Cardiac septum (tissue), 1 donor: ENCODE measurements at regions not wholly inside any gene's neighbourhood (a gene's known extent, or its start where the extent isn't known, plus 50 kb on each side); places are given as distances from the start of the nearest gene placed in this dataset.

Experiments used
- DNase-seq: peaks from one replicate; pipeline ENCODE4 v3.0.0-alpha.2; 2020; ENCODE audit warnings: low spot score
- intact Hi-C: fragments of 100-400 bp; cut with DNase I; formaldehyde crosslinking; loops from one replicate; pipeline ENCODE4 v1.14.0; 2022
- donor health status: DM: no; HTN: no; CAD: no.

DNA sequence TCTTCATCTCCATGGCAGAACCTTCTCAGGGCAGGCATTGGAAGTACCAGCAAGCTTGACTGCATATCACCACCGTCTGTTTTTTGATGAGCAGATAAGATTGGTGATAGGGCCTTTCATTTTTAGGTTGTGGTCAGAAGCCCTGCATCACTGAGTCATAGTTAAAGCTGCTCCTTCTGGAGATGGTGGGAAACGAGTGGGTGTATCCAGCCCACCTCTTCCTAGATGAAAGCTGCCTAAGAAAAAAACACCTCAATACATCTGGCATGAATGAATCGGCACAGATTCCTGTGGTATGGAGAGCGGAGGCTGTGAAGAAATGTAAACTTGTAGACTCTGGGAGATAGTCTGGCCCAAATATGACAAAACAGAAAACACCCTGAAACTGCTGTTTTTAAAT, 248.7 kb upstream of the EGLN3 start:
- intact Hi-C loops, result no loop called here
- no peak for DNase-seq

DNA sequence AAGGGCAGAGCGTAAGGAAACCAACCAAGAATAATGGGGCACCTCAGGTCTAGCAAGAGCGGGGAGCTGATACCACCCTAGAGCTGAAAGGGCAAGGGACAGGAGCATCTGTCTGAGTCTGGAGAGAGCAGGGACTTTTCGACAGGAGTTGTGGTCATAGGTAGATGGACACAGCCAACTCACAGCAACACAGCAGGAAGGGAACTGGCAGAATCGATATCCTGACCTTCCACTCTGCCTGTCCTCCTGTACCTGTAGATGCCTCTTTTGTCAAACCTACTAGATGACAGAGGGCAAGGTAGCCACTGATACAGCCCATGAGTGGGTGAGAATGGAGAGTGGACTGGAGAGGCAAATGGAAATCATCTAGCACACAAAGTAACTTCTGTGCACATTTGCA, 247.2 kb upstream of the EGLN3 start:
- intact Hi-C loops, result no loop called here
- DNase-seq, result no peak

DNA sequence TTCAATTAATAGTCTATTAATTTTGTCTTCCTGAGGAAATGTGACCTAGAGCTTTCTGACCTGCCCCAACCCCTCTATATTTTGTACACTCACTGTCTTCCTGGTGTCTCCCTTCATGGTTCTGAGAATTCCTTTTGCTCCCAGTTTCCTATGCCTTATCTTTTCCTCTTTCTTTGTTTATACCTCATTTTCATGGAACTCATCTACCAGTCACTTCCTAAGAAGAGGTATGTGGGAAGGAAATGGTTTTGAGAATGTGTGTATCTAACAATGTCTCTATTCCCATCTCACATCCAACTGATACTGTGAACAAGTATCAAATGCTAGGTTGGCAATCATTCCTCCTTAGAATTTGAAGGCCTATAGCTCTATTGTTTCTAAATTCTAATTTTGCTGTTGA, 245.1 kb upstream of the EGLN3 start:
- intact Hi-C loops, result no loop called here

DNA sequence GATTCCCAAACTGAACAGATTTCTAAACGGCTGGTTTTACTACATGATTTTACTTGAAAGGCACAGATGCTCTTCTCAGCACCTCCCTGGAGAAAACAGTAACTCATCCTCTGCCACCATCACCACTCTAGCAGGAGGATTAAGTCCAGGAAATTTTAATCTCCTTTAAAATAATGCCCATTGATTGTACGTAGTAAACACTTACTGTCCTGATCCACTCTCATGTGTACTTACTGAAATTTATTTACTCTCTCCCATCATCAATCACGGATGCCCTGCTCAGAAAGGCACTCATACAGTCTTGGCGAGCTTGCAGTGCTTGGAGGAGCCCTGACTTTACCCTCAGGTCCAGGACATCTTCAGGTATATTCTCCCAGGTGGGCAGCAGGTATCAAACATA, 239.8 kb upstream of the EGLN3 start:
- intact Hi-C loops, result no loop called here

More for the DNA sequence above, 245.1 kb upstream of the EGLN3 start:
- DNase-seq, result no peak

DNA sequence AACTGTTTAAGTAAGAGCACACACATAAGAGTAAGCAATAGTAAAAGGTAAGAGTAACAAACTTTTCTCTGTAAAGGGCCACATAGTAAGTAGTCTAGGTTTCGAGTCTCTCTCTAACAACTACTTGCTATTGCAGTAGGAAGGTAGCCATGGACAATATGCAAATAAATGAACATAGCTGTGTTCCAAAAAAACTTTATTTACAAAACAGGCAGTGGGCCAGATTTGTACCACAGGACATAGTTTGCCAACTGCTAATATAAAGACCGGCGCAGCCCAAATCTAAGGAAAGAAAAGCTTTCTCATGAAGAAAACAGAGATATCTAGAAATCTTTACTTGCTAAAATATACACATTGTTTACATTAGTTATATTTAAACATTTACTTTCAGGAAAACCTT, 239.0 kb upstream of the EGLN3 start:
- no peak for DNase-seq
- intact Hi-C loops, result no loop called here

More for the DNA sequence above, 239.8 kb upstream of the EGLN3 start:
- no peak for DNase-seq

DNA sequence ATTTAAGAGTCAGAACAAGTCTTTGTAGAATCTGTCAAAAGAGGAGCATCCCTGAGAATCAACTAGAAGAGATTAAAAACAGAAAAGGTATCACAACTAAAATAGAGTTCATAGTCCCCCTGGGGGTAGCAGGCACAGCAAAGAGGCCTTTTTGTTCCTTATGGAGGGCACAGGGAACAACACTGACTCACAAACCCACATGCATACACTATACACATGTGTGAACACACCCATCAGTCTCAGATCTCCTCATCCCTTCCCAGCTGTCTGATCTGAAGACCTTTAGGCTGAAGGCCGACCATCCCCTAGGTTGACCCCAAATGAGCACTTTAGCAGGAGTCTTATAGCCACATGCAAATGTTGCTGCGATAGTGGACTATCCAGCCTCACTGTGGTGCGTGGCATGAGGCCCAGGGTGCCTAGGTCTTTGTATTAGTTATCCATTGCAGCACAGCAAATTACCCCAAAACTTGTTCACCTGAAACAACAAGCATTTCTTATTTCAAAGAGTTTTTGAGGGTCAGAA, 236.7 kb upstream of the EGLN3 start:
- DNase-seq, result no peak
- intact Hi-C loops, result no loop called here

DNA sequence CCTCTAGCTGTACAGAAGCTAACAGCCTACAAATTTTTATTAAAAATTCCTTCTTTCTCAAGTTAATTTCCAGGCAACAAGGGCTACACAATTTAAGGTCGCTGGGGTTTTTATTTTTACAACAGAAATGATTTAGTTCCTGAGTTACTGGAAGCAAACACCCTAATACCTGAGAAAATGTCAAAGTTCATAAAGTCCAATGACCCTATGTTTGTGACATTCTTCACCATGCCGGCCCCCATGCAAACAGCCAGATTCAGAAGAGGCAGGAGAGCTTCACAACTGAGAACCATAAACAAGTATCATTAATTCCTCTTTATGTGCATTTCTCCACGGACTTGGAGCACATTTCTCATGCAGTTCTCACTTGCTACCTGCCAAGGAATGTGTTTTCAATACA, 236.2 kb upstream of the EGLN3 start:
- no peak for DNase-seq
- intact Hi-C loops, result no loop called here

DNA sequence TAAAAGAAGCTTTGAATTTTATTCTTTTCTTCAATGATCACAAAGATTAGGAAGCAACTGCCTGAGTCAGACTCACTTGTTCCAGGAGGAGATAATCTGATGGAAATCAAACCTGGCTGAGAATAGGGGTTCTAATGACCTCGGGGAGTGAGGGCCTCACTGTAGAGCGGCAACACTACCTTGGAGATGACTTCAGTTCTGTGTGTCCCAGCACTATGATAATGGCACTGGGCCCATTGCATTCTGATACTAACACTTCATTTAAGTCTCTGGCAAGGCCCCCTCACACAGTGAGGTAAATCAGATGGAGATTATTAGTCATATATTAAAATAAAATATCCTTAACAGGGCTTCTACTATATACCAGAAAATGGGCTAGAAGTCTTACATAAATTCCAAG, 233.3 kb upstream of the EGLN3 start:
- no peak for DNase-seq
- intact Hi-C loops, result no loop called here

DNA sequence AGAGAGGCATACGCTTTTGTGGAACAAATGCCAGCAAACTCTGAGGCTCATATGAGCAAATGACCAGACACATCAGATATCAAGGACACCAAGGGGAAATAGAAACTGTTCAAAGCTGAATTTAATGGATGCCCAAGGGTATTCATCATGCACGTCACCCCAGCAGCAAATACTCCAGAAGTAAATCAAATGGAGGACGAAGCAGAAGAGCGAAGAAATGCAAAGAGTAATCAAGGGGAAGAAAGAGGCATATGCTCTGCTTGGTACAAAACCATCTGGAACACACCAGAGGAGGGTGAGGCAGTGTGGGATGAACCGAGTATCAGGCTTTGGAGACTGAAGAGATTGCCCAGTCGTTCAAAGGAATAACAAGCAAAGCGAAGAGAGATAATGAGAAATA, 232.6 kb upstream of the EGLN3 start:
- DNase-seq, result no peak
- intact Hi-C loops, result no loop called here

DNA sequence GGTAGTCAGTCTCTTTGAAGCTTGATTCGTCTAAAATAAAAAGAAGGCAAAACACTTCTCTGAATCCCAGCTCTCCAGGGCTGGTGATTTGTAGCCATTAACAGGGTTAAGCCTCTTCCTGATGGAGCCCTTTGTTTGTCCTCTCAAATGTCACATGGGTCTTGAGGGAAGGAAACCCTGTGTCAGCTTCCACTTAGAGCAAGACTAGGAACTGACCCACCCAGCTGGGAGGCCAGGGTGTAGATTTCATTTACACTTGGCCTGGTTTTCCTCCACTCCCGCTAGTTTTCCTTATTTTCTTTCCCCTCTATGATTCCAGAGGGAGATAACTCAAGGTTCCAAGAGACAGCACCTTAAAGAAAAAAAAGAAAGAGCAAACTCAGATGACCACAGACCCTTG, 230.5 kb upstream of the EGLN3 start:
- DNase-seq, result no peak
- intact Hi-C loops, result no loop called here

DNA sequence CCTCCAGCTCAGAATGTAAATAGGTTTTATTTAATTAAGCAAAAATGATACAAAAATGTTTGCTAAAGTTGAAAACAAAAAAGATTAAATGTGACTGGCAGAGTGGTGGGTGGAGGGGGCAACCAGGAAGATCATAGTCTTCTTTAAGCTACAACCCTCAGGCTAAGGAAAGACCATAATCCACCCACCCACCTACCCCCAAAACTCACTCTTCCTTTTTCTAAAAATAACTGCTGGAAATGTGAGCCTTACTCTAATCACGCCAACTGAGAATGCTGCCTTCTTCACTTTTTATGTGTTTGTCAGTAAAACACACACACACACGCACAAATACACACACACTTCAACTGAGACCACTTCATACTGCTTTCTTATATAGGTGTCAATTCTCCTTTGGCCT, 230.0 kb upstream of the EGLN3 start:
- no peak for DNase-seq
- intact Hi-C loops, result no loop called here

DNA sequence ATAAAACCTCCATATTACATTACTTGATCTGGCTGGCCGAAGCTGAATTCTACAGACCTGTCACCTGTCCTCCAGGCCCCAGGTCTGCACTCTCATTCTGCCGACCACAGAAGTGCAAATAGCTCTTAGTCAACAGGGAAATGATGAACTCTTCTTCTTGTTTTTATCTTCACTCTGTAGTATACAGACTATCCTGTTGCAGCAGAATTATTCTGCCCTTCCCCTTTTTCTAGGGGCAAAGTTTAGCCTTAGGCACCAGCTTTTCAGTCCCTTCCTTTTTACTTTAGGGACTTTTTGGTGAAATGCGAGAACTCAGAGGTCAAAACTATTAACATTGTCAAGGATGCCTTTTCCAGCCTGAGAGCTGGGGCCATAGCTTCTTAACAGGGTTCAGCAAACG, 229.6 kb upstream of the EGLN3 start:
- intact Hi-C loops, result no loop called here
- no peak for DNase-seq

DNA sequence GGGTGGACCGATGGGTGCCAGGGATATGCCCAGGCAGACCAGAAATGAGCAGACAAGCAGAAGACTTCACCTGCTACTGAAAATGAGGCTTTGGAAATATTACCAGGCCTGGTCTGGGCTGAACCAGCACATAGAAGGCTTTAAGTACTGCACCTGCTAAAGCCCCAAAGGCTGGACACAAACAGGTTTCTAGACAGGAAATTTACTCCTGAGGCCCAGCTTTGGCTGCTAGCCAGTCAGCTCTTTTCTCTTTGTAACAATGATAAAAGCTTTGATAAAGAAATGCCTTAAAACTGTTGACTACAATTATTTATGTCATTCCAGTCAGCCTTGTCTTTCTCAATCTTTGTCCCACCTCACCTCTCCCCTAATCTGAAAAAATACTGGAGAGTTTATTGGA, 228.9 kb upstream of the EGLN3 start:
- no peak for DNase-seq
- intact Hi-C loops, result no loop called here

DNA sequence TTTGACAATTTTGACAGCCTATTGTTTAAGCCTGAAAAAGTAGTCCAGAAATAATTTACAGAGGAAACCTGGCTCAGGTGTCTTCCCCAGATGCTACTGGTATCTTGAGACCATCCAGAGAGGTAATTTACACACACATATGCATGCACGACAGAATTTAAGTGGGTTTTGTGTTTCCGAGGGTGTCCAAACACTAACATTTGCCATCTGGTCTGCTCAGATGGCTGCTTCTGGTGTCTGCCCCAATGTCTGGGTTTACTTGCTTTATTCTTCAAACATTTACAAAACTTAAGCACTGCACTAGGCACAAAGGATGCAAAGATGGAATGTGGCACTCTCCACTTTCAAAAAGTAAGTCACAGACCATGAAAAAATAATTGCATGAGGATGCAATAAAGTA, 226.6 kb upstream of the EGLN3 start:
- intact Hi-C loops, result no loop called here
- DNase-seq, result no peak

DNA sequence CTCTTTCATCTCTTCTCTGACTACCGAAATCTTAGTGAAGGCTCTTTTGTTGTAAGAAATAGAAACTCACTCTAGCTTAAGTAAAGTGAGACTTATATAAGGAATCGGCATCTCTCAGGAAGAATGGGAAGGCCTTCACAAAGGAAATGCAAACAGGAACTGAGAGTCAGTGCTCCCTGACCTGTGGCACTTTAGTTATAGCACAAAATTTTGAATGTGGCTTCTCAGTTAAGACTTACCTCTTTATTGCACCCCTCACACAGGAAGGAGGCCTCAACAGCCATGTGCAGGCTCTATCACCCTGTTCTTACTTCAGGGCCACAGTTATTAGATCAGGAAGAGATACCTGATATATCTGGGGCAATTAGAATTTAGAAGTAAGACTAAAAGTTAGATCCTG, 224.7 kb upstream of the EGLN3 start:
- intact Hi-C loops, result no loop called here

DNA sequence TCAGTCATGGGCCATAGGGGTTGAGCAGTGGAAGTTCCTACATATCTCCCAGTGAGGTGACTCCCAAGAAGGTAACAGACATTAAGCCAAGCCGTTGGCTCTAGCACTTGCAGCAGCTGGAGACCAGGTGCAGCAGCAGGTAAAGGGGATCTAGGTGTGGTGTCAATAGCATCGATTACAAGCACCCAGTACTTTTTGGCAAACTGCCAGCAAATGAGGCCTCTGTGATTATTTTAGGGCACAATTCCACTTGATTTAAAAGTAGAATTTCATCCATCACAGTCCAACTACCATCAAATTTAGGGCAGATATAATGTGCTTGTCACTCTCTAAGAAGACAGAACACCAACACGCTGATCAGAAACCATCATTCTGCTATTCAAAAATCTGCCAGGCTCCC, 224.1 kb upstream of the EGLN3 start:
- intact Hi-C loops, result no loop called here
- no peak for DNase-seq

More for the DNA sequence above, 224.7 kb upstream of the EGLN3 start:
- DNase-seq, result no peak

DNA sequence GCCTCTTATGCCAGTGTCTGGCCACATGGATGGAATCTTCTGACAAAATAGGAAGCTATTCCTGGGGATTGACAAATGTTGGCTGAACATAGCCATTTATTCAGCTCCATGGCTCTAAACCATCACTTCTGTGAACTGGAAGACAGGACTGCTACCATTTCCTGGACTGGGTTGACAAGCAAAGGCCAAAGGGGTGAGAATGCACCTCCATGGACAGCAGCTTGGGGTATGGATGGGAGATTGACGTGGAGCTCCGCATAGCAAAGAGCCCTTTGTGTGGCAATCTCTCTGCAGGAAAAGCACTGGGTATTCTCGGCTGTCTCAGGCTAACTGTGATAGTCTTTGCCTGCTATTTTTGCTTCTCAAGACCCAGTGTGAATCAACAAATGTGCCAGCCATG, 223.0 kb upstream of the EGLN3 start:
- intact Hi-C loops, result no loop called here
- no peak for DNase-seq

DNA sequence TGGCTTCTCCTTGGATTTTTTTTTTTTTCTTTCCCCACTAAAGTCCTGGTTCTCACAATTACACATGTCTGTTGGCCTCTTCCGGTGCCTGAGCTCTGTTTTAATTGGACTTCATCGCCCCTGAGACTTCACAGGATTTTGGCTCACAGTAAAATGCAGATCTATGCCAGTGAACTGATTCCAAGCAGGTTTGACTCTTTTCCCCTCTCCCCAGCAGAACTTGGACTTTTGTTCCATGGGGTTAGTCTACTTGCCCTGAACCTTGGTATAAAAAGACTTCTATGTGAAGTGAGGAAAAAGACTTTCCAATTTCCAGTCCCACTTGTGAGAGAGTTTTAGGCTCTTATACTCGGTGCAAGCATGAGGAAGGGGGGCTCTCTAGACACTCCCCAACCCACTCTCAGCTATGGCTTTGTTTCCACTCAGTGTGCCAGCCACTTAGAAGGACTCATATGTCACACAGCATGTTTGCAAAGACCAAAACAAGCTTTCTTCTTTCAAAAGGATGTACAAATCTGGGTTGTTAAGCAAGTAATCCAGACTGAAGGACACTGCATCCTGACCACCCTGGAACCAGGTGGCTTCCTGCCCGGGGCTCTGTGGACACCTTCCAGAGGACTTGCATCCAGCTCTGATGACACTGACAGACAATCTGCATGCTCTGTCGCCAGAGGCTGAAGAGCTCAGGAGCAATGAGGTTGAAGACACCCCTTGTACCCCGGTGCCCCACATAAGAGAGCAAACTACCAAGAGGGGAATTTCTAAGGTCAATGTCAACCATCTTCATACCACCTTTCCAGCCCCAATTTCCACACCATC, 221.9 kb upstream of the EGLN3 start:
- intact Hi-C loops, result no loop called here

DNA sequence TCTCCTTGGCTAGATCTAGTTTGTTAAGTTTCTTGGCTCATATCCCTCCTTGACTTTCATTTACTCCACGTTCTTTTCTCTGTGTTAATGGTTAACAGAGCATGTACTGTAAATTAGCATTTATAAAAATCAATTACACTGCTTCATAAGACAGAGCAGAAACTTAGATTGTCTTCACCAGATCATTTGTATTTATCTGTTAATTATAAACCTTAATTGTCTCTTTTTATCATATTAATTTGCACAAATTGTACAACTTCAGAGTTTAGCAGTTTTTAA, 221.2 kb upstream of the EGLN3 start:
- intact Hi-C loops, result no loop called here
- no peak for DNase-seq

More for the DNA sequence above, 221.9 kb upstream of the EGLN3 start:
- no peak for DNase-seq

DNA sequence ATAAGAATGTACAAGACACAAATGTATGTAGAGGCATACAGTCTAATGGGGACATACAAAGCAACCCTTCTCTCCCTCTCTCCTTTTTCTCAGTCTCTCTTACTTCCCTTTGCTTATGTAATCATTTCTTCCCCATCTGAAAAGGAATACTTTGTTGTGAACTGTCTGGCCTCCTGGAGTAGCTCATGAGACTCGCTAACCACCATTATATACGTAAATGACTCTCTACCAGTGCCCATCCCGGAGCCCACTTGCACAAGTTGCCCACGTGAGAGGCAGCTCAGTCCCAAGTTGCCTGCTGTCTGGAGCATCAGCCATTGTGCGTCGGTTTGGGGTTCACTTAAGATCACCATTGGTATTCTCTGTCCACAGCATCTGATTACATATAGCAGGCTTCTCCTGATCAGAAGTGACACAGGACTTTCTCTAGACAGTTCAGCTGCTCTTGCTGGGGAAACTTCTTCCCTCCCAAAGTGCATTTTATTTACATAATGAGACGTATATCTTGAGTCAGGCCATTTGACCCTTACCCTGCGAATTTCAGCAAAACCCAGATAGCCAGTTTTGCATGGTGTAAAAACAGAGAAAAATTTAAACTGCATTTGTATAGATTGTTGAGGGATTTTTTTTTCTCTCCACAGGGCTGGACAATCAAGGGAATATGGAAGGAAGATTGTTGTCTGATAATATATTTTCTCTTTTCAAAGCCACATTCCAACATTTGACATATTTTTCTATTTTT, 220.7 kb upstream of the EGLN3 start:
- no peak for DNase-seq
- intact Hi-C loops, result no loop called here

DNA sequence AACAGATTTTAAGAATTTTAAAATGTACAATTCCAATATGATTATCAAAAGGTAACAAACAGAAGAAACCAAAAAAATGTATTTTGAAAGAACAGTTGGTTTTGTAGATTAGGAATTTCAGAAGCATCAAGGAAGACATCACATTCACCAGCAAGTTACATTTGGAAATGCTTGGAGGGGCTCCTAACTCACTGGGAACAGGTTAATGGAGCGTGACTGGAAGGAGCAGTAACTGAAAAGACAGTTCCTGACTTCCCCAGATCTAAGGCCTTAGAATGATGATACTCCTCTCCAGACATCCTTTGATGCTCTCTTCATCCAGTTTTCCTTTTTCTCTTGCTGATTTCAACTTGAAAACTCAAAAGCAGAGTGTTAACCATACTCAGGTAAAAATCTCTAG, 220.0 kb upstream of the EGLN3 start:
- no peak for DNase-seq
- intact Hi-C loops, result no loop called here
